ENCODE measurements at regions not wholly inside any gene's neighbourhood (a gene's known extent, or its start where the extent isn't known, plus 50 kb on each side); places are given as distances from the start of the nearest gene placed in this dataset.
"Not testable (repeated sequence)": the region's sequence is repeated elsewhere in the genome, so short reads cannot be mapped to it uniquely, and the experiment has no call there.

DNA sequence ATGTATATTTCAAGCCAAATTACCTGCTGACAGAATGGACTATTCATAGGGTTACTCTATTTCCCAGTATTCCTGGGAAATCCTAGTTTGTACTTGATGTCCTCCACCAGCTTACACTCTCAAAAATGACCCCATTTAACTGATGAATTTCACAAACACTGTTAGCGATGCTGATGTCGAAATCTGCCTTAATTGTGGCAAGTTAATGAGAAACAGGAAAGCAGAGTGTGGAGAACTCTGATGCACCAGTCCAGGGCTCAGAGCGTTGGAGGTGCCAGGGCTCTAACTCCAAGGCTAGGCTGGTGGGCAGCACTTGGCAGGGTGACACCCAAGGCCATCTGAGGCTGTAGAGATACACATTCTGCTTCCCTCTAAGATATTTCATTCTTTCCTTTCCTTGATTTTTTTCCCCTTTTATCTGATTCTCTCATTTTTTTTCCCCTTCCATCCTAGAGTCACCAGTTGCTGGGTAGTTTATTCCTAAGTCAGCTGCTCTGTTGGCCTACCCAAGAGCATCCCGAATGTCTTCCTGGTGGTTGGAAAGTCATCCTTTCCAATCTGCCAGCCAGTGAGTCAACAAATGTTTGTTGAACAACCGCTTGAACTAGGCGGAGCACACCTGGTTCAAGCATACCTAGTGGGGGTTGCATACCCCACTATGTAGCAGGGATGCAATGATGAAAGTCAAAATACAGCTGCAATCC lies 525.0 kb upstream of the NRP1 start:
- no peak for DNase-seq

DNA sequence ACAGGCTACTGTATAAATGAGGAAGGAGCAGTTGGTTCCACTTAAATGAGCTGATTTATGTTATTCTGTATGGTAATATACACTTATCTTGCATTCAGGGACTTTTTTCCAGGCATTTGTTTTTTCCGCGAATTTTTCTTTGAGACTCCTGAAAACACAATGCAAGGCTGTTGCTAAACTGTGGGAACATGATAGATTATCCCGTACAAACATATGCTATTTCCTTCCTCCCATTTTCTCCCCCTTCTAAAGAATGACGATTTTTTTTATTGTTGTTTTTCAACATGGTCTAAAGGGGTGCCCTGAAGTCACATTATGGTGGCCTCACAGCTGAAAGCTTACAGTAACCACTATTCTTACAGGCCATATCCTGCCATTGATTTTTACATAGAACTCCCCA lies 523.9 kb upstream of the NRP1 start:
- no peak for DNase-seq

DNA sequence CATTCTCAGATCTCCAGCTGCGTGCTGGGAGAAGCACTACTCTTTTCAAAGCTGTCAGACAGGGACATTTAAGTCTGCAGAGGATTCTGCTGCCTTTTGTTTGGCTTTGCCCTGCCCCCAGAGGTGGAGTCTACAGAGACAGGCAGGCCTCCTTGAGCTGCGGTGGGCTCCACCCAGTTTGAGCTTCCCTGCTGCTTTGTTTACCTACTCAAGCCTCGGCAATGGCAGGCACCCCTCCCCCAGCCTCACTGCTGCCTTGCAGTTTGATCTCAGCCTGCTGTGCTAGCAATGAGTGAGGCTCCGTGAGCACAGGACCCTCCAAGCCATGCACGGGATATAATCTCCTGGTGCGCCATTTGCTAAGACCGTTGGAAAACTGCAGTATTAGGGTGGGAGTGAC lies 518.8 kb upstream of the NRP1 start:
- DNase-seq, result not testable (repeated sequence)

DNA sequence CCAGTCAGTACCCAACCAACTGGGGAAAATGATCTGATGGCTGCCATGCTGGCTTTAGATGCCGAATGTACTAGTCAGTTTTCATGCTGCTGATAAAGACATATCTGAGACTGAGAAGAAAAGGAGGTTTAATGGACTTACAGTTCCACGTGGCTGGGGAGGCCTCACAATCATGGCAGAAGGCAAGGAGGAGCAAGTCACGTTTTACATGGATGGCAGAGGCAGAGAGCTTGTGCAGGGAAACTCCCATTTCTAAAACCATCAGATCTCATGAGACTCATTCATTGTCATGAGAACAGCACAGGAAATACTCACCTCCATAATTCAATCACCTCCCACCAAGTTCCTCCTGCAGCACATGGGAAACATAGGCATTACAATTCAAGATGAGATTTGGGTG lies 508.9 kb upstream of the NRP1 start:
- no peak for DNase-seq

DNA sequence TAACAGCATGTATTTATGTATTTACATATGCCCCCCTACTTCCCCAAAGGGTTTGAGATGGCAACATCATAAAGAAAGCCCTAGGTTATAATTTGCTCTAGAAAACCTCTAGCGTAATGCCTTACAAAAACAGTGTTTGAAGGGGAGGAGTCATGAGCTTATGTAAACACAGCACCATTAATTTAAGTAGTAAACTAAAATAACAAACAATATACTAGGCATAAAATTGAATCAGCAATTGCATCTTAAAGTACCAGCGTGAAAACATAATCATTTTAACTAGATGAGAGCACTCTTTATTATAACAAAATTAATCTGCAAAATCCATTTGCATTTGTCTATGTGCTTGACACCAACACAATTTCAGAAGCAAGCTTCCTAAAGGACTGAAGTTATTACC lies 507.2 kb upstream of the NRP1 start:
- no peak for DNase-seq

DNA sequence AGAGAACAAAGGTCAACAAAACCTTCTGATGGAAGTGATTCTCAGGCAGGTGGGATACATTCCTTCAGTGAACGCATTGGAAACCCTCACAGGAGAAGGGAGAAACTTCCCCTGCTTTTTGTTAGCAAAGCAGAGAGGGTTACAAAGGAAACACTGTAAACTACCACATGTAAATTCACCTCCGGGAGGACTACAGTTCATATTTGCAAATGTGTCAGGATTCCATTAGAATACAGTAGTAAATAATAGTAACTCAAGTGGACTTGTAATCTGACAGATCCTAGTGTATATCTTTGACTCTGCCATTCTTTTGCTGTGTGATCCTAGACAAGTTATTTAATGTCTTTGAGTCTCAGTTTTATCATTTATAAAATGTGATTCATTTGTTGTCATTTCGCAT lies 504.3 kb upstream of the NRP1 start:
- DNase-seq, result no peak

DNA sequence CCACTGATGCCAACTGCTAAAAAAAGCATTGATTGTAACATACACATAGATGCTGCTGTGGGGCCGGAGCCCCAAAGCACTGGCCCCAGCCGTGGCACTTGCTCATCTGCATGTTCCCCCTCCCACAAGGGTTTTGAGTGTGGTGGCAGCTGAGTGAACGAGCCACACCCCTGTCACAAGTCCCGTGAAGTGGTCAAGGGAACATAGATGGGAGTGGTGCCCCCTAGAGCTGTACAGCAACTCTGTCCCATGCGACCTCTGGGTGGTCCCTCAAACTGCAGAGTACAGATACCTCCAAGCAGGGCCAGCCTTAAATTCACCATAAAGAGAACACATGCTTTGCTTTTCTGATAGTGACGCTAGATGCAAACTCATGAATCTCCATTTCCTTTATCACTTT lies 503.3 kb upstream of the NRP1 start:
- no peak for DNase-seq

DNA sequence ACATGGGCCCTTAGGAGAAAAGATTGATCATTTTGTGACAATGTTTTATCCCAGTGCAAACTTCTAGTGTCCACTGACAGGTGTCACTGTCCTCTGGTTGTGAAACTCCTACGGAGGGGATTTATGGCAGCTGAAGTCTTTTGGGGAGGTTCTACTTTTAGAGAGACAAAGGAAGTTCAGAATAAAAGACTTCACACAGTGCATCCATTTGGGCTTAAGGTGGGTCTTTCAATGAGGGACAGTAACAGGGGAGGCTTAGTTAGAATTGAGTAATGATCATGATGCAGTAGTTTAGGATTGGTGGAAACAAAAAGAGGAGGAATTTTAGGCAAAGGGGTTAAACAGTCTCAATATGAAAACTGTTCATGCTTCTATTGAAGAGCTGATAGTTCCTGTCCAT lies 501.1 kb upstream of the NRP1 start:
- no peak for DNase-seq

DNA sequence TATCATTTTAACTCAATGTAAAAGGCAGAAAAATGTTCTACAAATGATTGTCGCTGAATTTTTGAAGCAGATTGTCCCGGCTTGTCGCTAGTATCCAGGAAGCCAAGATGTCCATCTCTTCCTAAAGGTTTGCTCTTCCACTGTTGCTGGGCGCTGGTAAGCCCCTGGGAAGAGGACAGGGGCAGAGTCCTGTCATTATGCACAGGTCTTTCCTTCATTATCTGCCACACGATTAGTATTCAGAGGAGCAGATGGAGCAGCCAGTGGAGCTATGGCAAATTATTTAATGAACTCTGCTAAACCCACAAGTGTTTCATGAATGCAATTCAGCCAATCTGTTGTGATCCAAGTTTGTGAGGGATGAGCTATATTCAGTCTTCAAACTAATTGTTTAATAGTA lies 499.1 kb upstream of the NRP1 start:
- no peak for DNase-seq

DNA sequence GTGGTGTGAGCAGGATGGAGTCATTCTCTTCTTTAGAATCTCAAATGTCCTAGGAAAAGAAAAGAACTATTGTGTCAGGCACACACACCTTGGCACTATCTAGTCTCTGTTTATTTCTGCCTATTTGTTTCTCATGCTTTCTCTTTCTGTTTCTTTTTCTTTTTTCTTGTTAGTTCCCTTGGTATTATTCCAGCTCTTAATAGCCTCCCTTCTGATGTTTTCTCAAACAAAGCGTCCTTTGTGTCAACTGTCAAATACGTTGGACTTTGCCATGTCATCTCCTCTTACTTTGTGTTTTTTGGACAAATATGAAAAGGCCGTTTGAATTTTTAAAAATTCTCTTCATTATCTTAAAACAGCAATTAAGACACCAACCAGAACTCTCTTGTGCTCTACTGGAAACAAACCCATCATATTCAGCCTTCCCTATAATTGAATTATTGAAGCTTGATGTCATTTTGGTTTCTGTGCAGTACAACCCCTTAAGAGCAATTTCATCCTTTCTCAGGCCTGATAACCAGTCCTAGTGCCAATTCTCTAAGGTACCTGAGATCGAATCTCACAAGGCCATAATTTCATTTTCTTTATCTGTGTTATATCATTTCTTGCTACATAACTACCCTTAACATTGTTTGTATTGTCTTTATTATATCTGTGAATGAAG lies 497.8 kb upstream of the NRP1 start:
- DNase-seq, result no peak

DNA sequence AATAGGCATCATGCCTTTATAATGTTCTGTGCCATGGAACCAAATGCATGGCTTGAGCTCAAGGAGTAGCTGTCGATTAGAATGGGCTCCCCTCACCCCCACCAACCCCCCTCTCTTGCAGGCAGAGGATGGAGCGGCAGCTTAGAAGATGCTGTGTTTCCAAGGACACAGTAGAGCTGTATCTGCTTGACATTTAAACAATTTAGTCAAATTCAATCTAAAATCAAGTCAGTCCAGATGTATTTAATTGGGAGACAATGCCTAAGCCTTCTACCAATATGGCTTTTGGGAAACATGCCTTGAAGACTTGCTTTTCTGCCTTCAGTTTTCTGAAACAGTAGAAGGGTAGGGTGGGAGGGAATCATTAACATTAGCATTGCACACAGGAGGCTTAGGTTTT lies 497.1 kb upstream of the NRP1 start:
- no peak for DNase-seq

DNA sequence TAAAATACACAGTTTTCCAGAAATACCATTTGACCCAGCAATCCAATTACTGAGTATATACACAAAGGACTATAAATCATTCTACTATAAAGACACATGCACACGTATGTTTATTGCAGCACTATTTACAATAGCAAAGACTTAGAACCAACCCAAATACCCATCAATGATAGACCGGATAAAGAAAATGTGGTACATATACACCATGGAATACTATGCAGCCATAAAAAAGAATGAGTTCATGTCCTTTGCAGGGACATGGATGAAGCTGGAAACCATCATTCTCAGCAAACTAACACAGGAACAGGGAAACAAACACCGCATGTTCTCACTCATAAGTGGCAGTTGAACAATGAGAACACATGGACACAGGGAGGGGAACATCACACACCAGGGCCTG lies 495.4 kb upstream of the NRP1 start:
- not testable (repeated sequence) for DNase-seq

DNA sequence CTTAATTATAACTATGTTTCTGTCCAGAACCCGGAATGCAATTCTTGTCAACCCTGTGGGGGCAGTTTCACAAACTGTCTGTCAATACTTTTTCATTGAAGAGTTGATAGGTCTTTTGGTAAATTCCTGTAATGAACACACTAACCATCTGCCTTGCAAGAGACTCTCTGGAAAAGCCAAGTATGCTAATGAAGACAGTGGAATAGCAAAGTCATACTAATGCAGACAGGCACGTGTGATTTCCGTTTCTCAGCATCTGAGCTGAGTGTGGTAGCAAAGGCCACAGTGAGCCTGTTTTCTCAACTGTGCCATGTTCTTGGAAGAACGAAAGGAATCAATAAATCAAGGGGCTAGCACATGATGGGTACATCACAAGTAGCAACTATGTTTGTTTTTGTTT lies 494.1 kb upstream of the NRP1 start:
- DNase-seq, result no peak

DNA sequence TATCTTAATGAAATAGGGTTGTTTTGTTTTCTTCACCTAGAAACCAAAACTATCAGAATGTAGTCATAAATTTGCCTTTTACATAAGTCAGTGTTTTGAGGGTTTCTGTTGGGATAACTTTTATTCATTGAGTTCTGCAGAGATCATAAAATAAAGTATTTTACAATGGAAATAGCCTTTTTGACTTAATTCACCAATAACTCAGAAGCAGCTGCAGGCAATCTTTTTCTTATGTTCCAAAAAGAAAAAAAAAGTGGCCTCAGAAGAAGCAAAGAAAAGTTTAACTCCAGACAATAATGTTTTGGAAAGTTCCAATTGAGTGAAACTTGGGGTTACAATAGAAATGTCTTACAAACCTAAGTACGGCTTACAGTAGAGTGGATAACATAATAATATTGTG lies 491.7 kb upstream of the NRP1 start:
- no peak for DNase-seq

DNA sequence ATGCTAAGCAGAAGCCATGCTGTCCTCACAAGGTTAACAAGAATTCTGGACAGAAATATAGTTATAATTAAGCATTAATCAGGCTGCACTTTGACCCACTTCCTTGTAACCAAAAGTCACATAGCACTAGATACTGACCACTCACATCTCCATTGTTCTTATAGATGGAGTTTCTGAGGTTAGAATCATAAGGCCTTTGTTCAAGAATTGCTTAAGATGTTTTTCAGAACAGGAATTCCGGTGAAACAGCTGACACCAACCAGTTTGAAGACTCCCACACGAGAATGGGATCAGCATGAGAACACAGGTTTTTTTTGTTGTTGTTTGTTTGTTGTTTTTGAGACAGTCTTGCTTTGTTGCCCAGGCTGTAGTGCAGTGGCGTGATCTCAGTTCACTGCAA lies 488.3 kb upstream of the NRP1 start:
- DNase-seq, result no peak

DNA sequence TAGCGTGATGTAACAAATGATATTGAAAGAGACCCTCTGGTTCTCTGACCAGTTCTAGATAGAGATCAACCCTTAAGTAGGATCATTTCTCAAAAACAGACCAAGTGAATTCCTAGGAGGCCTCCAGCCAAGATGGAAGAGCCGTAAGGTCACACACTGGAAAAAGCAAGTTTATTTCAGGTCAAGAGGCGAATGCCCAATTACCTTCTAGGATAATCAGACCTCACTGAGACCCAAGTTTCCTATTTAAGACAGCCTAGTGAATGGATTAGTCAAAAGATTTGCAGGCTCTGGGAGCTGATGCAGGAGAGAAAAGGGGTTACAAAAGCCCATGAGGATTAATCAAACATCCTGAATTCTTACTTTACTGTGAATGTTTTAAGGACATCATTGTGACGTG lies 486.1 kb upstream of the NRP1 start:
- DNase-seq, result no peak

DNA sequence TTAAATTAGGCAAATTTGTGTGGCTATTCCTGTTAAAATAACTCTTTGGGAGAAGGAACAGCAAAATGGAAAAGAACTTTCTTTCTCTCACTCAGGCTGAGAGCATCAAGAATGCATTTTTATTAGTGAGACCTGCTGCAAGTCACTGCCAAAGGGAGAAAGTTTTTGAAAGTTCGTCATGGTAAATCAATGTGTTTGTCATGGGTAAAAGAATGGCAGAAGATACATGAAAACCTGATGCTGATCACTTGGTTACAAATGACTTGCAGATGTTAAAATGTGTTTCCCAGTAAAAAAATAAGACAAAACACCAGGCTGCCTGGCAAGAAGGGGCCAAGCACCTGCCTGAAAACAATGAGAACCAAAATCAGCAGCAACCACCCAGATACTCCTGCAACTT lies 484.7 kb upstream of the NRP1 start:
- DNase-seq, result no peak

DNA sequence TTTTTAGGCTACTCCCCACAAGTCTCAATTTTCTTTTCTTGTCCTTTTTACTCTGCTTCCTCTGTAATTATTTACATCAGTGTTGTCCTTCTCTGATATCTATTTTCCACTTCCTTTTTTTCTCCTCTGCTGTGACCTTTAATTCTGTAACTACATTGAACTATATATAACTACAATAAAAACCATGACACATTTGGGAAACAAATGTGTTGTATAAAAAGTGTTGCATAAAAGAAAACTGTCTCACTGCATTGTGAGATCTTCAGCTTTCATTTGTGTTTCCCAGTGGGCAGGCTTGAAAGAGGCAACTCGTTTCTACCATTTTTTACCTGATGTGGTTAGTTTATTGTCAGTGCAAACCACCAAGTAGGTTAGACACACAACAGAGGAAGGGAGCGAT lies 483.9 kb upstream of the NRP1 start:
- DNase-seq, result no peak

DNA sequence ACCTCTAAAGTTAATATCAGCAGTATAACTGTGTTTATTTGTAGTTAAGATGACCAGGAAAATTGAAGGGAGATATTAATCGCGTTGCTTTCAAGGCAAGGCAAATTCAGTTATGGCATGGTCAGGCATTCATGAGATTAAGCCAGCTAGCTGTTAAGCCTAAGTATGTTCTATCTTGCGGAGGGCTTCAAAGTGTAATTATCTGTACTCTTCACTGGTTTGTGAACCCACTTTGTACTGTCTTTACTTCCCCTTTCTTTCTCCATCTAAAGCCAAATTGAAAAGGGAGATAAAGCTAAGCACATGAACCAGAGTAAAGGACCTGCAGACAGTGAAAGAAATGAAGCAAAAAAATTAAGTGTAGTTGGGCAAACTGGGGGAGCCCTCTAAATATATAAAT lies 483.1 kb upstream of the NRP1 start:
- DNase-seq, result no peak

DNA sequence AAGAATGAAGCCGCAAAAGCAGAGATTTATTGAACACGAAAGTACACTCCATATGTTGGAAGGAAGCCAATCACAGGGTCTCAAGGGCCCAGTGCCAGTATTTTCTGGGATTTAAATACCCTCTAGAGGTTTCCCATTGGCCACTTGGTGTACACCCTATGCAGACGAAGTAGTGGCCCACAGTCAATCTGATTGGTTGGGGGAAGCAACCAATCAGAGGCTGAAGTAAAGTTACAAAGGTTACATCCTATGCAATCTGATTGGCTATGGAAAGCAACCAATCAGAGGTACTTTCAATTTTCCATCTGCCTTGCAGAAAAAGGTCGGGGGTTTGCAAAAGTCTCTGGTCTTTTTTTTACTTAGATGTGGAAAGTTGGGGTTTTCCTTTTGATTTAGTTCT lies 481.3 kb upstream of the NRP1 start:
- DNase-seq, result no peak

DNA sequence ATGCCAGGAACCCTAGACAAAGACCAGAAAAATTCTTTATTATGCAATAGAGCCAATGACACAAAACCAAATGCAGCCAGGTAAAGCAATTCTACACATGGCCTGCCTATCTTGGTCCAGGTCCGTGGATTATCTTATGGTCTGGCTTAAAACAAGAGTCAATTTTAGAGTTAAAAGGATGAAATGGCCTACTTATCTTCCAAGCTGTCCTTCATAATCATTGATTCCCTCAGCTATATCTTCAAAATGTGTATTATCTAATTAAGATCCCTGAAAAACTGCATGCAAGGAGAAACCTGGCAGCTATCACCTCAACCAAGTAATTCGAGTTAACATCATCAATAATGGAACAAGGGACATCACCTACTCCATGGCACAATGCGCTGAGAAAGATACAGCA lies 479.4 kb upstream of the NRP1 start:
- DNase-seq, result no peak

DNA sequence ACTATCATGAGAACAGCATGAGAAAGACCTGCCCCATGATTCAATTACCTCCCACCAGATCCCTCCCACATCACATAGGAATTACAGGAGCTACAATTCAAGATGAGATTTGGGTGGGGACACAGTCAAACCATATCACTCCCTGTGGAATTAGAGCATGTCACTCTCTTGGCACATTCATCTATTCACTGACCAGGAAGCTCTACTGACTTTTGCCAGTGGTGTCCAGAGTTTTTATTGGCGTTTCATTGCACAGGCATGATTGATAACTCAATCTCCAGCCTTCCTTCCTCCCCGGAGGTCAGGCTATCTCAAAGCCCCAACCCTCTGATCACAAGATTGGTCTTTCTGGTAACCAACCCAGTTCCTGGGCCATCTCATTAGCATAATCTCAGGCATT lies 478.9 kb upstream of the NRP1 start:
- DNase-seq, result no peak

DNA sequence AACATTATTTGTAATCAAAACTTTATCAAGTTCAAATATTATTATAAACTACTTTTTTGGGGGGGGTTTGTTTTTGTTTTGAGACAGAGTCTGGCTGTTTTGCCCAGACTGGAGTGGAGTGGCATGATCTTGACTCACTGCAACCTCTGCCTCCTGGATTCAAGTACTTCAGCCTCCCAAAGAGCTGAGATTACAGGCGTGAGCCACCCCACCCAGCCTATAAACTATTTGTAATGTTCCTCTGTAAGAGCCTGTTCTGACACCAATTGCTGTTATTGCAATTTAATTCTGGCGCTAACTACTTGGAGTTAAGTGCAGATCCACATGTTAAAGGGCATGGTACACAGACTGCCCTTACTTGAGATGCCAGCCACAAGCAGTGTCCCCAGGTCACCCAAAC lies 478.1 kb upstream of the NRP1 start:
- DNase-seq, result no peak

DNA sequence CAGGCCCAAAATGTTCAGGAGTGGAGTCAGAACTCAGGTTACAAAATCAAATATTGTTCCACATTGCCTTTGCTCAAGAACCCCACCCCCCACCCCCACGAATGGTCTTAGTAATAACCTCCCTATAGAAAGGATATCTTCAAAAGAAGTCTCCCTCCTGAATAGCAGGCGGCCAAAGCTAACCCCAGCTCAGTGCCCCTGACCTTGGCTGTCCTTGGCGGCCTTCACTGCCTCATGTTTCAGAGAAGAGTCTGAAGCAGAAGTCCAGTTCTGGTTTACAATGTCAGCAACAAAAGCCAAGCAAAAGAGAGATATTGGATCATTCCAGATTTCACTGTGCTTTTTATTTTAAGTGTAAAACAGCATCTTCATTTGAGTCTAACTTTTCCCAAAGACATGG lies 476.5 kb upstream of the NRP1 start:
- no peak for DNase-seq

DNA sequence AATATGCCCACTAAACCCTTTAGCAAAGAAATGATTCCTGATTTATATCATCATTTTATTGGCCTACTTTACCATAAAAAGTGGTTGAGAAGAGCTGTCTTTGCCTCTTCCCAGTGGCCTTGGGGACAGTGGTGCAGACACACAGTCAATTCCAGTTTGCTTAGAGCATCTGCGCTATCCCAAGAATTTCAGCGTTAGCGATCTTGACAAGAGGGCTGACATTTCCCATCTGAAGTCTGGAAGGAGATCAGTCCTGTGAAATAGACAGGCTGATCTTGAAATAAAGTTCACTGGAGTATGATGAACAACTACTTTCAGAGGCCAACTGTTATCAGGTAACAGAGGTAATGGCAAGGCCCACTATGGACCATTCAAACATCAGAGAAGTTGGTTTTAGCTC lies 475.3 kb upstream of the NRP1 start:
- DNase-seq, result no peak

All from activated CD4-positive, alpha-beta T cell treated with anti-CD3 and anti-CD28 coated beads, Interleukin-2, amount 50 U/mL, for 16 hours (primary cell).